Epithelial cell of proximal tubule (primary cell): ENCODE measurements at regions not wholly inside any gene's neighbourhood (a gene's known extent, or its start where the extent isn't known, plus 50 kb on each side); places are given as distances from the start of the nearest gene placed in this dataset.
"Not testable (repeated sequence)": the region's sequence is repeated elsewhere in the genome, so short reads cannot be mapped to it uniquely, and the experiment has no call there.

Experiments
- DNase-seq: peaks from one replicate; pipeline ENCODE4 v3.0.0-alpha.2; 2011; ENCODE audit warnings: low read depth
- H3K4me3 ChIP-seq: 2 replicates; pipeline ENCODE4 v1.5.1; 2011; ENCODE audit warnings: low read depth, mild to moderate bottlenecking, low read length
- CTCF ChIP-seq: conservative IDR thresholded peaks from 2 replicates; pipeline ENCODE4 v1.5.1; 2012; ENCODE audit warnings: low read depth, mild to moderate bottlenecking, low read length

DNA sequence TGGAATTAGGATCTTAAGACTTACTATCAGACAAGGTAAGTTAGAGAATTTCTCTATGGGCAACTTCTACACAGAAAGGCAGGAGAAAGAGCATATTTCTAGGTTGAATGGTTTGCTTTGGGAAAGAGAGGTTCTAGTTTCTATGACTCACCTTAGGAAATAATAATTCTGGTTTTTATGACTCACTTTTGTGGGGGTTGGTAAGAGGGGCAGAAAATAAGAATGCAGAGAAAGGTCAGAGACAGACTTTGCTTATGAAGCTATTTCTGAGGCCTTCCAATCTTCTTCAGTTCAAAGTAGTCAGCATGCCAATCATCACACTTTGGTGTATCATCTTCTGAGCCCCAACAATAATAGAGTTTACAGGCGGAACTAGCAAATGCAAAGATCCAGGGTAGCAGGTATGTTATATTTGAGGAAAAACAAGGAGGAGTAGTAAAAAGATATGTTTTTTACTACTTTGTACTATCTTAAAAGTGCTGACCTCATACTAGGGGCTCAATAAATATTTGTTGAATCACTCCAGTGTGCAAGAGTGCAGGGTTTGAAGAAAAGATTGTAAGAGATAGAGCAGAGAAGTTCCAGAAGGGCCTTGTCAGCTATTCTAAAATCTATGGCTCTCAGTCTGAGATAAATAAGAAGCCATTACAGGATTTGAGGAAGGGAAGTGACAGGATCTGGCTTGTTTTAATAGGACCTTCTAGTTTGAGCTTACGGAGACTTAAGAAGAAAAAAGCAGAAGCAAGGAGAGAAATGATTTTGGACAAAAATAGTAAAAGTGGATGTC, 56.7 kb upstream of the LRFN5 start:
- no peak for TF ChIP-seq CTCF
- DNase-seq = peak; percentile 3
- no peak overlapping the region for H3K4me3 ChIP-seq

DNA sequence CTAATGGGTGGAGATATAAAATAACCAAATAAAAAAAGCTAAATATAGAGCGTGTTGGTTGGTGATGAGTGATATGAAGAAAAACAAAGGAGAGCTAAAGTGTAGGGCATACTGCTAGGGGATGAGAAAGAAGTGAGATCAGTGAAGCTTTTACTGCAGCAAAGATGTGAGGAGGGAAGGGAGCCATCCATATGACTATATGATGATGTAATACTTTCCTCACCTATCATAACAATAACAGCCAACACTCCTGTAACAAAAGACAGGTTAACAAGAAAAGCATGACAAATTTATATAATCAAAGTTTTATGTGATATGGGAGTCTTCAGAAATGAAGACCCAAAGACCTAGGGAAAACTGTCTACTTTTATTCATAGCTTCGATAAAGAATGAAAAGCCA, 57.4 kb upstream of the LRFN5 start:
- no peak overlapping the region for H3K4me3 ChIP-seq
- no peak for TF ChIP-seq CTCF
- DNase-seq = no peak

- DNase-seq = no peak
- no peak overlapping the region for H3K4me3 ChIP-seq
- TF ChIP-seq CTCF = no peak
Observed at GRCh38 chr14:41548666-41549065, 58.0 kb upstream of the LRFN5 start.

DNA sequence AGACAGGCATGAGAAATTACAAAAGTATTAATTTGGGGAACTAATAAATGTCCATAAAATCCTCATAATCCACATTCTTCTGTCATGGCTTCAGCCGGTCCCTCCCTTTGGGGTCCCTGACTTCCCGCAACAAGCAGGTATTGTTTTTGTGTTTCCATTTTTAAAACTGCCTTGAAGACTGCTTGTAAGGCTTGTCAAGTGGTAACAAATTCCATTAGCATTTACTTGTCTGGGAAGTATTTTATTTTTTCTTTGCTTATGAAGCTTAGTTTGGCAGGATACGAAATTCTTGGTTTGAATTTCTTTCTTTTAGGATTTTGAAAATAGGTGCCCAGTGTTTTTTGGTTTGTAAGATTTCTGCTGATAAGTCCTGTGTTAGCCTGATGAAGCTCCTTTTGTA, 65.3 kb upstream of the LRFN5 start:
- no peak for DNase-seq
- H3K4me3 ChIP-seq = no peak overlapping the region
- TF ChIP-seq CTCF = no peak

DNA sequence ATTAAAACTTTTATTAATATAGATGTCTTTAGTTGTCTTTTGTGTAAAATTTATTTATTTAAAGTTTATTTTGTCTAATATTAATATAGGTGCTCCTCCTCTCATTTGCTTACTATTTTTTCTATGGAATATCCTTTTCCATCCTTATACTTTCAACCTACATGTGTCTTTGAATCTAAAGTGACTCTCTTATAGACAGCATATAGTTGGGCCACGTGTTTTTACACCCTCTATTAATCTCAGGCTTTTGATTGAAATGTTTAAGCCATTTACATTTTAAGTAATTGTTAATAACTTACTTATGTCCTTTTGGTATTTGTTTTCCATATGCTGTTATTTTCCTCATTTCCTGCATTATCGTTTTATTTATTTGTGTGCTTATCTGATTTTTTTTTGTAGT, 74.4 kb upstream of the LRFN5 start:
- no peak overlapping the region for H3K4me3 ChIP-seq
- TF ChIP-seq CTCF = no peak
- no peak for DNase-seq

- no peak overlapping the region for H3K4me3 ChIP-seq
- no peak for TF ChIP-seq CTCF
- DNase-seq = no peak
Observed at GRCh38 chr14:41521891-41522290, 84.8 kb upstream of the LRFN5 start.

- DNase-seq, H3K4me3 ChIP-seq: not testable (repeated sequence)
Observed at GRCh38 chr14:41518030-41518429, 88.6 kb upstream of the LRFN5 start.
